Breast epithelium (tissue), 3 donors: ENCODE measurements at regions not wholly inside any gene's neighbourhood (a gene's known extent, or its start where the extent isn't known, plus 50 kb on each side); places are given as distances from the start of the nearest gene placed in this dataset.

Experiments used
- POLR2A ChIP-seq: fragments of 450-650 bp; IDR thresholded peaks from one replicate; pipeline ENCODE4 v1.6.1; 2016; ENCODE audit warnings: antibody characterized with exemption, mild to moderate bottlenecking, moderate library complexity
- POLR2AphosphoS5 ChIP-seq, 3 donors: sonication (generic); formaldehyde crosslinking; IDR thresholded peaks; one replicate each; pipeline ENCODE4 v1.6.1; 2017; ENCODE audit warnings: antibody characterized with exemption in 3 of 3
- TF ChIP-seq, protein P1 (sequence below), 3 donors: fragments of 450-650 bp; IDR thresholded peaks; one replicate each; pipeline ENCODE4 v1.5.1; 2016 to 2017; ENCODE audit warnings: antibody characterized with exemption in 3 of 3, mild to moderate bottlenecking in 3 of 3, moderate library complexity in 3 of 3

- TF ChIP-seq, protein P1, sequence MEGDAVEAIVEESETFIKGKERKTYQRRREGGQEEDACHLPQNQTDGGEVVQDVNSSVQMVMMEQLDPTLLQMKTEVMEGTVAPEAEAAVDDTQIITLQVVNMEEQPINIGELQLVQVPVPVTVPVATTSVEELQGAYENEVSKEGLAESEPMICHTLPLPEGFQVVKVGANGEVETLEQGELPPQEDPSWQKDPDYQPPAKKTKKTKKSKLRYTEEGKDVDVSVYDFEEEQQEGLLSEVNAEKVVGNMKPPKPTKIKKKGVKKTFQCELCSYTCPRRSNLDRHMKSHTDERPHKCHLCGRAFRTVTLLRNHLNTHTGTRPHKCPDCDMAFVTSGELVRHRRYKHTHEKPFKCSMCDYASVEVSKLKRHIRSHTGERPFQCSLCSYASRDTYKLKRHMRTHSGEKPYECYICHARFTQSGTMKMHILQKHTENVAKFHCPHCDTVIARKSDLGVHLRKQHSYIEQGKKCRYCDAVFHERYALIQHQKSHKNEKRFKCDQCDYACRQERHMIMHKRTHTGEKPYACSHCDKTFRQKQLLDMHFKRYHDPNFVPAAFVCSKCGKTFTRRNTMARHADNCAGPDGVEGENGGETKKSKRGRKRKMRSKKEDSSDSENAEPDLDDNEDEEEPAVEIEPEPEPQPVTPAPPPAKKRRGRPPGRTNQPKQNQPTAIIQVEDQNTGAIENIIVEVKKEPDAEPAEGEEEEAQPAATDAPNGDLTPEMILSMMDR (IDR thresholded peaks at IDR 0.05): no peak
- TF ChIP-seq POLR2AphosphoS5 (IDR thresholded peaks at IDR 0.05) (no peak), POLR2A (no peak)
Measured at GRCh38 chr16:60949800-60950199, 1086.4 kb downstream of the CDH8 start.
